ENCODE measurements at regions not wholly inside any gene's neighbourhood (a gene's known extent, or its start where the extent isn't known, plus 50 kb on each side); places are given as distances from the start of the nearest gene placed in this dataset.

DNA sequence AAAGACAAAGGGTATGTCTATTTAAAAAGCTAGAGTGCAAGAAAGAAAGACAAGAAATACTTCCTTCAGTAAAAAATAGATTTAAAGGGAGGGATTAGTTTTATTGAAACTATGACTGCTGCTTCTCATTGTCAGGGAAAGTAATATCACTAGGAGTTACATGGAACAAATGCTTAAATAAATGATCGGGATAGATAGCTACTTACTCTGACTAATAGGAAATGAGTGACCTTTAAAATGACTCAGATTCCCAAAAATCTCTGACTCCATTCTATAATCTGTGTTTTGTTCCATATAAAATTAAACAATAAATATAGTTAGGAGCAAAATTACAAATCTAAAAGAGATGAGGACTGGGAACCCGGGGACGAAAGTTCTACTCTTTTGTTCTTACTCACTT, 669.3 kb downstream of the NR4A2 start:
- TF ChIP-seq, protein P1, sequence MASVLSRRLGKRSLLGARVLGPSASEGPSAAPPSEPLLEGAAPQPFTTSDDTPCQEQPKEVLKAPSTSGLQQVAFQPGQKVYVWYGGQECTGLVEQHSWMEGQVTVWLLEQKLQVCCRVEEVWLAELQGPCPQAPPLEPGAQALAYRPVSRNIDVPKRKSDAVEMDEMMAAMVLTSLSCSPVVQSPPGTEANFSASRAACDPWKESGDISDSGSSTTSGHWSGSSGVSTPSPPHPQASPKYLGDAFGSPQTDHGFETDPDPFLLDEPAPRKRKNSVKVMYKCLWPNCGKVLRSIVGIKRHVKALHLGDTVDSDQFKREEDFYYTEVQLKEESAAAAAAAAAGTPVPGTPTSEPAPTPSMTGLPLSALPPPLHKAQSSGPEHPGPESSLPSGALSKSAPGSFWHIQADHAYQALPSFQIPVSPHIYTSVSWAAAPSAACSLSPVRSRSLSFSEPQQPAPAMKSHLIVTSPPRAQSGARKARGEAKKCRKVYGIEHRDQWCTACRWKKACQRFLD (CRISPR knock-in tag; IDR thresholded peaks at IDR 0.05): no peak
- TF ChIP-seq ZFP30 (CRISPR knock-in tag; IDR thresholded peaks at IDR 0.05; ENCODE audit: borderline replicate concordance): no peak
- no peak for TF ChIP-seq EZH2 (IDR thresholded peaks at IDR 0.05; ENCODE audit: borderline replicate concordance, low read depth, low read length)
- TF ChIP-seq SPI1 (IDR thresholded peaks at IDR 0.05; ENCODE audit: borderline replicate concordance, low read depth, low read length): no peak
- TF ChIP-seq, protein P2, sequence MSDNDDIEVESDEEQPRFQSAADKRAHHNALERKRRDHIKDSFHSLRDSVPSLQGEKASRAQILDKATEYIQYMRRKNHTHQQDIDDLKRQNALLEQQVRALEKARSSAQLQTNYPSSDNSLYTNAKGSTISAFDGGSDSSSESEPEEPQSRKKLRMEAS (CRISPR knock-in tag; IDR thresholded peaks at IDR 0.05): no peak
- TF ChIP-seq UBTF (IDR thresholded peaks at IDR 0.05; ENCODE audit: borderline replicate concordance in 1 of 2, low read depth in 2 of 2, low read length in 2 of 2): no peak
- TF ChIP-seq TAF1 (IDR thresholded peaks at IDR 0.05; ENCODE audit: control insufficient read depth, extremely low read depth, insufficient read depth, low read length, severe bottlenecking): no peak
- no peak for TF ChIP-seq ADNP (tag; IDR thresholded peaks at IDR 0.05)
- TF ChIP-seq CBX5 (IDR thresholded peaks at IDR 0.05; ENCODE audit: borderline replicate concordance, low read depth): no peak
- TF ChIP-seq ZNF23 (CRISPR knock-in tag; IDR thresholded peaks at IDR 0.05): no peak

Measured in K562 (cell line).